C4-2B (cell line): ENCODE measurements at regions not wholly inside any gene's neighbourhood (a gene's known extent, or its start where the extent isn't known, plus 50 kb on each side); places are given as distances from the start of the nearest gene placed in this dataset.

Source experiments
- H3K27ac ChIP-seq: fragments of 450-650 bp; 2 replicates; pipeline ENCODE4 v1.5.1; 2017
- CTCF ChIP-seq: fragments of 450-650 bp; conservative IDR thresholded peaks from 2 replicates; pipeline ENCODE4 v1.5.1; 2017; ENCODE audit warnings: mild to moderate bottlenecking
- ZFX ChIP-seq: fragments of 450-650 bp; IDR thresholded peaks from 2 replicates; pipeline ENCODE4 v1.6.1; 2017

GRCh38 chr10:129397198-129397974 is 69.7 kb upstream of the MGMT start:
- TF ChIP-seq ZFX (no peak), CTCF (no peak)
- no peak overlapping the region for H3K27ac ChIP-seq

- no peak for TF ChIP-seq ZFX
- TF ChIP-seq CTCF = no peak
- H3K27ac ChIP-seq = no peak overlapping the region
Observed at GRCh38 chr10:129398711-129399141, 68.3 kb upstream of the MGMT start.

- no peak for TF ChIP-seq CTCF
- no peak for TF ChIP-seq ZFX
- no peak overlapping the region for H3K27ac ChIP-seq
Observed at GRCh38 chr10:129400426-129400825, 66.6 kb upstream of the MGMT start.

- TF ChIP-seq ZFX (no peak), CTCF (no peak)
- no peak overlapping the region for H3K27ac ChIP-seq
Observed at GRCh38 chr10:129402459-129402858, 64.6 kb upstream of the MGMT start.

- H3K27ac ChIP-seq = no peak overlapping the region
- TF ChIP-seq ZFX (no peak), CTCF (no peak)
Observed at GRCh38 chr10:129404091-129404490, 63.0 kb upstream of the MGMT start.

- TF ChIP-seq CTCF (no peak), ZFX (no peak)
Observed at GRCh38 chr10:129405389-129405788, 61.7 kb upstream of the MGMT start.

GRCh38 chr10:129410688-129411392 is 56.2 kb upstream of the MGMT start:
- no peak for TF ChIP-seq ZFX
- no peak for TF ChIP-seq CTCF

More at GRCh38 chr10:129405389-129405788, 61.7 kb upstream of the MGMT start:
- no peak overlapping the region for H3K27ac ChIP-seq

More at GRCh38 chr10:129410688-129411392, 56.2 kb upstream of the MGMT start:
- H3K27ac ChIP-seq = no peak overlapping the region
